ENCODE measurements at regions not wholly inside any gene's neighbourhood (a gene's known extent, or its start where the extent isn't known, plus 50 kb on each side); places are given as distances from the start of the nearest gene placed in this dataset.

DNA sequence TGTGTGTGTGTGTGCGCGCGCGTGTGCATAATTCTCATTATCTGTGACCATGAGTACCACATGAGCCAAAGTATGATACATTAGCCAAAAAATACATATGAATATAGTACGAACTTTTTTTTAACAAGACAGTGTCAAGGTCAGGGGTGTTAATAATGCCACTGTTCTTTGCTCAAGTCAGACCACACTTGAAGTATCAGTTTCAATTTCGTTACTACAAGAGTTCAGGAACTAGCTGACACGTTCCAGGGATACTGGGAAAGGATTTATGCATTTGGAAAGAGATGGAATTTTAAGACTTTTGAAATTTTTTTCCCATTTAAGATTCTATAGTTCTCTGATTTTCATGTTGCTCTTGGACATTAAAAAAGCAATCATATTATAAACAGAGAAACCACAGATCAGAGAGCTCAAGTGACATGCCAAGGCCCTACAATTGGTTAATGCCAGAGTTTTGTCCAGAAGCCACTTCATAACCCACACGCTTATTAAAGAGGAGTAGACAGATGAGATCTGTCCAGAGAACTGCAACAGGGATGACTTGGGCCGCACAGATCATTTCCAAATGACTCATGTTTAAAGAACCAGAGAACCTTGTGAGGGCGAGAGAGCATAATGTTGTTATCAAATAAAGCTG, 718.8 kb upstream of the SGCG start:
- DNase-seq, result no peak

DNA sequence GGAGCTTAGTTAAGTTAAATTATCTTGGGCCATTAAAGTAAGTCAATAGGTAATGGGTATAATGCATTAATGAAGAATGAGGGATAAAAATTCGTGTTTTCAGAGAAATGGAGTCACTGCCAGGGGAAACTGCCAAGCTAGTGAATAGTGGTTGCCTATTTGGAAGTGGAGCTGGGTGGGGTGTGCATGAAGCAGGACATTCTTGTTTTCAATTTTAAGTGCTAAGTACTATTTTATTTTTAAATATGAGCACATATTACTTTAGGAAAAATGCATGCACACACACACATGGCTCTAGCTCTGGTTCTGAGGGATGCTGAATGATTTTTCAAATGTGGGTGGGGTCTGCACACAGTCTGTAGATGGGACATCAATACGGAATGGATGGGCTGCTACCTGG, 717.7 kb upstream of the SGCG start:
- DNase-seq, result no peak

DNA sequence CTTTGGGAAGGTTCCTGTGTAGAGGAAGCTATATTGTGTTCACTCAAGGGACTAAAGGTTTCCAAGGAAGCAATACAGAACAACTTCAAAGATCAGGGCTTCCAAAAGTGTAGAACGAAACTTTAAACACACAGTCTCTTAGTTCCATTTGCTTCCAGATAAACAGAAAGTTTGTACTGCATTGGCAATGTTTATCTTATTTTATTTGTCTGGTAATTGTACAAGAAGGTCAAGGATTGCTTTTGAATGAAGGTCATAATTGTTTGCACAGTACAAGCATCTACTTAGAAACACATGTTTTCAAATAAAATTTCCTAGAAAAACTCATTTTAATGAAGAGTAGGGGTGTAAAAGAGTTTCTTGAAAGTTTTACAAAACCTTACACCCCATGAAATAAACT, 712.7 kb upstream of the SGCG start:
- DNase-seq, result no peak

- DNase-seq, result no peak
These were observed 712.0 kb upstream of the SGCG start for GRCh38 chr13:22468824-22469223.

DNA sequence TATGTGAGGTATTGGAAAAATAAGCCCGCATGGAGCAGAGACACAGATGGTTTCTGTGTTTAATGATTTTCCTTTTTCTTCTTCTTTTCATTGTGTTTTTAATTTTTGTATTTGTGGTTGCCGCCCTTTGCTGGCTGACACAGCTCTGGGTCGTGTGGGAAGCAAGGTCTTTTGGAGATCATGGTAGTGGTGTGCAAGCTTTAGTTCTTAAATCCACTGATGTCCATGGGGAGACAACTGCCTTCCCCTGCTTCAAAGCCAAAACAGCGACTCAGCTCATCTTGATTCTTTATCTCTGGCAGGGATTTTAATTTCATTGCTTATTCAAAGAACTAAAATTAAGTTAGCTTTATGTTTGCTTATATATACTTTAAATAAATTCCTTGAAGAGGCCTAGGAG, 711.3 kb upstream of the SGCG start:
- no peak for DNase-seq

- DNase-seq, result no peak
These were observed 710.7 kb upstream of the SGCG start for GRCh38 chr13:22470075-22470474.

DNA sequence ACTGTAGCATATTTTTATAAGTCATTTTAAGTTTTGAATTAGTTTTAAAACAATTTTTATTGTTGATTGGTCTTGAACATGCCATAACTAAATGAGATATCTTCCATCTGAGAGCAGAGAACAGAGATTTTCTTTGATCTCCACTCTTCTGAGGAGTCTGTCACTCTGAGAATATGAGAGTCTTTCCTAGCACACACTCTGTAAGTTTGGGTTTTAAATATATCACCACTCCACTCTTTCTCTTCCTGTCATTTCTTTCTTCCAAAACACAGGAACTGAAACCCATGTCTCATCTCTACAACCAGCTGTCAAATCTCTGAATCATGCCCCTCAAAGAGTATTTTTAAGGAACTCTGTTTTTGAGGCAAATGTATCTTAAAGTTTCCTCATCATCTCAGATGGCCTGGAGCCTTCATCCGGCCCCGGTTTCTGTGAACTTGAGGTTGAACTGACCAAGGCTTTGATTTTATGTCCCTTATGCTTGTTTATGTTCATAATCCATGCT, 698.2 kb upstream of the SGCG start:
- DNase-seq, result no peak

- no peak for DNase-seq
These were observed 697.5 kb upstream of the SGCG start for GRCh38 chr13:22483276-22483675.

DNA sequence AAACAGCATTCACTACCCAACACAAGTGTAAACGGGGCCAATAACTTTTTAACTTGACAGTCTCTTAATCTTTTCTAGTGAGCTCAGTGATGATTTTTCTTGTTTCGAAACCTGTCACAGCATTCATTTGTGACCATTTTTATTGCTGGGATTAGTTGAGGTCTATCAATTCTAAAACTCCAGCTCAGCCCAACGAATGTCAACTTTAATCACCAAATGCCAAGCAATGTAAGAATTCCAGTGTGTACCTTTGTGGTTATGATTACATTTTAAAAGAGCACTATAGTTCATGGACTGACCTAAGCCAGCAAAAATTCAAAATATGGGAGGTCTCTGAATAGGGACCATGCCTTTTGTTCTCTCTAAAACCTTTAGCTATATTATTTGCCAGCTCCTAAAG, 694.3 kb upstream of the SGCG start:
- no peak for DNase-seq

- DNase-seq, result no peak
These were observed 692.8 kb upstream of the SGCG start for GRCh38 chr13:22487932-22488331.

- no peak for DNase-seq
These were observed 691.0 kb upstream of the SGCG start for GRCh38 chr13:22489771-22490170.

DNA sequence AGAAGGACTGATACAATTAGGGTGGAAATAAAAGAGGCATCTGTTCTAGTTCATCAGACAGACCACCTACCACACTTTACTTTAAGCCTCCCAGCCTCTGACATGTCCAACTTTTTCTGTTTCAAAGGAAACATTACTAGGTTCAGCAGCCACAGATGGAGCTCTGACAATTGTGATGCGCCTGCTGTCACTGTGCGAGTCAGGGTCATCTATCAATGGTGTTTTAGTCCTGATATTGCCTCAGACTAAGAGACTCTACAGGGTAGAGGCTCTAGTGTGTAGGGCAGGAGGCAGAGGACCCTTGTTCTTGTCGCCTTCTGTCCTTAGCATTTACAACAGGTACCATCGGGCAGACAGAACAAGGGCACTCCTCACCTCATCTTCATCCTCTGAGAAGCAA, 685.0 kb upstream of the SGCG start:
- no peak for DNase-seq

GRCh38 chr13:22496803-22497508, 683.8 kb upstream of the SGCG start:
- DNase-seq, result no peak

DNA sequence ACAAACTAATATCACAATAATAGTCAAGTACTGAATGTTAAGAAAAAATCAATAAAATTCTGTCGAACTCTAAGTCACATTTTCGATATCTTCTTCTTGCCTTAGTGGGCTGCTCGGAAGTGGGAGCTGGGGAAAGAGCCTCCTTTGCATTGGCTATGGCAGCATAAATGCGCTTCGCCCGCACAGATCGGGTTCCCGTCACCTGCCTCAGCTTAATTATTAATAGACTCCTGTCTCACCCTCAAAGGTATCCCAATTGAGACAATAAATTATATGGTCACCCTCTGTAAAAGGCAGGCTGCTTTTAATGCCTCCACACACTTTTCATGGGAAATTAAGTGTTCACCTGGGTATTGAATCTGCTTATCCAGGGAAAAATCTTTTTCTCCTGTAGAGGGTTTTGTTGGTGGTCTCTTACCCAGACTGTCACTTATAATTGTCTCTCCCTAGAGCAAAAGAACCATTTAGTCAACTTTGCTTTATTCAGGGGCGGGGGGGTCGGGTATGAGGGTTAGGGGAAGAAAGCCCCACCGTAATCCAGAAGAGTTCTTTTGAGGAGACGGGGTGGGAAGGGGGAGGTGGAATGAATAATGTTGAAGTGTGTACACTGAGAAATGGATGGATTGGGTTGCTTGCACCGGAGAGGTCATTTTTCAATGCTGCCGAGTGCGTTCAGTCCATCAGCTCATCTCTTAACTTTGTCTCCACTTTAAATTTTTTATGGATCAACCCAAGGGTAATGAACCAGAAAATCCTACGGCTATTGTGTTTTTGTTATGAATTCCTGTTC, 682.6 kb upstream of the SGCG start:
- DNase-seq, result peak in 1 of 2 experiments; percentile 4

- no peak for DNase-seq
These were observed 680.9 kb upstream of the SGCG start for GRCh38 chr13:22499919-22500318.

DNA sequence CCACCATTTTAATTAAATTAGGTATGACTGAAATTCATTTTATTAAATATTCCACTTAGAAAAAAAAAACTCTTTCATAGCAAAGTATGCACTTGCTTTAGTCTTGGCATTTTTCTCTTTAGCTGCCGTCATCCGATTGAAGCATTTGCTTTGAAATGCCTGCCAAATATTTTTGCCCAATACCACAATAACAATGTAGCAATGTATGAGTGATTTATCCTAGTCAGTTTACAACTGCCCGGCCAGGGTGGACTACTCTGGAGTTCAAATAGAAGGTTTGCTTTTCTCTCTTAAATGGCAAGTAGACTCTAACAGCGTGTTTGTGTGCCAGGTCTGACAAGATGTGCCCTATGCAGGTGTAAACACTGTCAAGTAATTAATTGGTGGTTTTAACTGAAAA, 675.3 kb upstream of the SGCG start:
- DNase-seq, result no peak

DNA sequence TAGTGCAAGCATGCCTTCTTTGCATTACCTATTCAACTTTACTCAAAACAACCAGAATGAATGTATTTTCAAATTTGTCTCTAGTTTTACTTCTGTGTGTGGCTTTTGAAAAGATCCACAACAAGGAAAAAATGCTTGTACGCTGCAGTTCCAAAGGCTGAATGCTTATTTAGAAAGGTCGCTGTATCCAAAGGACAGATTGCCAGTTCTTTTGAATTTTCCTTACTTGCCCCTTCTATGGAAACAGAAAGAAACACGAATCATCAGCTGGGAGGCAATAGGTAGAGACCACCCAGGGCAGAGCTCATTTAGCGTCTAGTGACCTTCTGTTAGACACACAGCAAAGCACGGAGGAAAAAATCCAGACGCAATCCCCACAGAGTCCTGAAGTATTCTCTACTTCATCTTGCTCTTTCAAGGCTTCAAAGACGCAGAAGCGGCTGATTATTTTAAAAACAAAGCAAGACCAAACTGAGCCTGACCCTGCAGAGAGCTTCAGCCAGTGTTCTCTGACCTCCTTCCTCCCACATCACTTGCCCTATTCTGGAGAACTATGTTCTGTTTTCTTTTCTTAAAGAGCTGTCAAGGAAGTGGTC, 674.6 kb upstream of the SGCG start:
- DNase-seq, result no peak

GRCh38 chr13:22517544-22517943, 663.2 kb upstream of the SGCG start:
- no peak for DNase-seq

DNA sequence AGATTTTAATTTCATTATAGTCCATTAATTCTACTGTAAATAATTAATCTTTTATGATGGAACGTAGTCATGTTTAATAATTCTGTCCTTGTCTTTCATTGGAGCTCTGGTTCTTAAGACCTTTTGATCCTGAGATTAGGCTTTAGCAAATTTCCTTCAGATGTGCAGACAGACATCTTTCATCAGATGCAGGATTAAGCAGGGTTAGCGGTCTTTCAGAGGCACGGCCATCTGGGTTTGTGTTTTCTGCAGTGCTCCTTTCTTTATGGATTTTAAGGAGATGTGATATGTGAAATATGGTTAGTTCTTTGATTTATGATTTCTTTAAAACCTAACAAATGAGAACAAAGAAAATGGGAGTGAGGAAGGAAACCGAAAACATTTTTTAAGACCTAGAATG, 643.9 kb upstream of the SGCG start:
- DNase-seq, result no peak

- no peak for DNase-seq
These were observed 642.4 kb upstream of the SGCG start for GRCh38 chr13:22538400-22538799.

- DNase-seq, result no peak
These were observed 631.7 kb upstream of the SGCG start for GRCh38 chr13:22549126-22549525.

DNA sequence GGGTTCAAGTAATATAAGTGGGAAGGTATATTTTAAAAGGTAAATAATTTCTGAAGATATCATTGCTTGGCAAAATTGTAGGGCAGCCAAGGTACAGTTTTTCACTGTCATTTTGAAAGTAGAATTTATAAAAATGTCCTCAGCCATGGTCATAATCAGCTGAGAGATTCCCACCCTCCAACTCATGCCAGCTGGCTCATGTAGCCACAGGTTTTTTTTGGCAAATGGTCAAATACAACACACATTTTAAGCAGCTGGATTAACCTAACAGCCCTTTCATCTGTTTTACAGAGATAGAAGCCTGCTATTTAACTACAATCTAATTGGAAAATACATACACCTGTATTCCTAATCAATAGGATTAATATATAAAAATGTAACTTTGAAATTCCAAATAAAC, 619.2 kb upstream of the SGCG start:
- DNase-seq, result no peak

DNA sequence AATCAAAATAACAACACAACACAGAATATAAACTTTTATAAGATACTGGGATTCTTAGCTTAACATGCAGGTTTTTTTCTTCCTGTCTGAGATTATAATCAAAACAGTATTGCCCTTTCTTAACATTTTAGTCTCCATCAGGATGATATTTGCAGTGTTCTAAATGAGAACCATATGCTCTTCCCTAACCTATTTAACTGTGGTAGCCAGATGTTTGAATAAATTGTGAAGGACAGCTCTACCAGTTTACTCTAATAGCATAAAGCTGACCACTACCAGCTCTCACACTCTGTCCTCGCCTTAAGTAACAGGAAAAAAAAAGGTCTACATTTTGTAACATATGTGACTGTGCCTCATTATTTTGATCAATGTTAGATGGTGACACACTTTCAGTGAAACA, 618.7 kb upstream of the SGCG start:
- no peak for DNase-seq

DNA sequence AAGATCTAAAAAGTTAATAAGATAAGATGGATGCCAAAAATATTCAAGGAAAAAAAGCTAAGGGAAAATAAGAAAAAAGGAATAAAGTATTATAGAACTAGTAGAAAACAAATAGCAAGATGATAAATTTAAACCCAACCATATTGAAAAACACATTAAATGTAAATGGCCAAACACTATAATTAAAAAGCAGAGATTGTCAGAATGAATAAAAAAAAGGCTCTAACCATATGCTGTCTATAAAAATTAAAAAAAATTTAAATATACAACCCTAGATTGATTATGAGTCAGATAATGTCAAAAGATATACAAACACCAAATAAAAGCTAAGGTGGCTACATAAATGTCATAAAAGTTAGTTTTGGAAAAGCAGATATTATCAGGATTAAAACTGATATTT, 617.5 kb upstream of the SGCG start:
- DNase-seq, result no peak
